MM.1S (cell line): ENCODE measurements at regions not wholly inside any gene's neighbourhood (a gene's known extent, or its start where the extent isn't known, plus 50 kb on each side); places are given as distances from the start of the nearest gene placed in this dataset.

Experiments used
- DNase-seq: peaks from one replicate; pipeline ENCODE4 v3.0.0-alpha.2; 2015
- H2AFZ ChIP-seq: fragments of 300-600 bp; sonication (generic); 2 replicates; pipeline ENCODE4 v1.6.0; 2016; ENCODE audit warnings: antibody characterized with exemption, low read length
- H3F3A ChIP-seq: fragments of 300-600 bp; sonication (generic); 2 replicates; pipeline ENCODE4 v1.6.1; 2016; ENCODE audit warnings: mild to moderate bottlenecking, antibody characterized with exemption, low read length, moderate library complexity, mixed read lengths; ENCODE audit not compliant: insufficient read depth
- H3K27ac ChIP-seq: fragments of 300-600 bp; sonication (generic); 2 replicates; pipeline ENCODE4 v1.5.1; 2016; ENCODE audit warnings: mild to moderate bottlenecking, low read length
- H3K27me3 ChIP-seq: fragments of 300-600 bp; sonication (generic); replicated peaks from 2 replicates; pipeline ENCODE4 v1.6.0; 2016; ENCODE audit warnings: low read length; ENCODE audit not compliant: insufficient read depth
- H3K36me3 ChIP-seq: fragments of 300-600 bp; sonication (generic); replicated peaks from 2 replicates; pipeline ENCODE4 v1.6.1; 2016; ENCODE audit warnings: mild to moderate bottlenecking, low read length, mixed read lengths; ENCODE audit not compliant: insufficient read depth
- H3K4me1 ChIP-seq: fragments of 300-600 bp; sonication (generic); 2 replicates; pipeline ENCODE4 v1.6.1; 2016; ENCODE audit warnings: low read length, mixed read lengths
- H3K4me2 ChIP-seq: fragments of 300-600 bp; sonication (generic); 2 replicates; pipeline ENCODE4 v1.6.0; 2016; ENCODE audit warnings: low read depth, low read length
- H3K4me3 ChIP-seq: fragments of 300-600 bp; sonication (generic); 2 replicates; pipeline ENCODE4 v1.5.1; 2016; ENCODE audit warnings: low read length, mixed read lengths
- H3K79me2 ChIP-seq: fragments of 300-600 bp; sonication (generic); 2 replicates; pipeline ENCODE4 v1.6.1; 2016; ENCODE audit warnings: mixed run types, low read length, mixed read lengths
- H3K9ac ChIP-seq: fragments of 300-600 bp; sonication (generic); 2 replicates; pipeline ENCODE4 v1.6.1; 2016; ENCODE audit warnings: low read length, mixed read lengths
- H3K9me2 ChIP-seq: fragments of 300-600 bp; sonication (generic); replicated peaks from 2 replicates; pipeline ENCODE4 v1.6.1; 2016; ENCODE audit warnings: mild to moderate bottlenecking, low read length, mixed read lengths; ENCODE audit not compliant: insufficient read depth
- H3K9me3 ChIP-seq: fragments of 300-600 bp; sonication (generic); replicated peaks from 2 replicates; pipeline ENCODE4 v1.6.1; 2016; ENCODE audit warnings: mild to moderate bottlenecking, low read length, mixed read lengths; ENCODE audit not compliant: insufficient read depth
- H4K20me1 ChIP-seq: fragments of 300-600 bp; sonication (generic); 2 replicates; pipeline ENCODE4 v1.6.1; 2016; ENCODE audit warnings: mild to moderate bottlenecking, low read length, moderate library complexity, mixed read lengths; ENCODE audit not compliant: insufficient read depth
- EZH2 ChIP-seq: fragments of 300-600 bp; sonication (generic); optimal IDR thresholded peaks from 2 replicates; pipeline ENCODE3; 2017; ENCODE audit warnings: low read depth, mild to moderate bottlenecking, antibody characterized with exemption, low read length, mixed read lengths
- EZH2phosphoT487 ChIP-seq: fragments of 300-600 bp; sonication (generic); IDR thresholded peaks from 2 replicates; pipeline ENCODE4 v1.6.1; 2018; ENCODE audit warnings: antibody characterized with exemption, low read length
- TF ChIP-seq, protein P1 (sequence below): fragments of 300-600 bp; sonication (generic); IDR thresholded peaks from 2 replicates; pipeline ENCODE4 v1.5.1; 2016; ENCODE audit warnings: antibody characterized with exemption, low read length, mixed read lengths

DNA sequence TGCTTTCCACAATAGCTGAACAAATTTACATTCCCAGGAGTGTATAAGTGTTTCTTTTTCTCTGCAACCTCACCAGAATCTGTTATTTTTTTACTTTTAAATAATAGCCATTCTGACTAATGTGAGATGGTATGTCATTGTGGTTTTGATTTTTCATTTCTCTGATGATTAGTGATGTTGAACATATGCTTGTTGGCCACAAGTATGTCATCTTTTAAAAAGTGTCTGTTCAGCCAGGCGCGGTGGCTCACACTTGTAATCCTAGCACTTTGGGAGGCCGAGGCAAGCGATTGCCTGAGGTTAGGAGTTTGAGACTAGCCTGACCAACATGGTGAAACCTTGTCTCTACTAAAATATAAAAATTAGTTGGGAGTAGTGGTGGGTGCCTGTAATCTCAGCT lies 619.3 kb downstream of the SI start:
- Histone ChIP-seq H3K27ac (no peak overlapping the region), H3K4me2 (no peak overlapping the region), H3F3A (peaks cover 11% of the 10 kb centered on the region; the same call in 1 of the 2 replicates), H3K9me3 (no peaks in the 10 kb centered on the region), H3K4me3 (no peak overlapping the region), H3K79me2 (no peaks in the 10 kb centered on the region), H3K4me1 (peaks cover 12% of the 10 kb centered on the region), H3K36me3 (no peaks in the 10 kb centered on the region), H2AFZ (no peak overlapping the region), H3K9me2 (no peaks in the 10 kb centered on the region), H3K27me3 (no peaks in the 10 kb centered on the region), H3K9ac (no peak overlapping the region), H4K20me1 (no peaks in the 10 kb centered on the region)
- DNase-seq: no peak
- TF ChIP-seq, protein P1, sequence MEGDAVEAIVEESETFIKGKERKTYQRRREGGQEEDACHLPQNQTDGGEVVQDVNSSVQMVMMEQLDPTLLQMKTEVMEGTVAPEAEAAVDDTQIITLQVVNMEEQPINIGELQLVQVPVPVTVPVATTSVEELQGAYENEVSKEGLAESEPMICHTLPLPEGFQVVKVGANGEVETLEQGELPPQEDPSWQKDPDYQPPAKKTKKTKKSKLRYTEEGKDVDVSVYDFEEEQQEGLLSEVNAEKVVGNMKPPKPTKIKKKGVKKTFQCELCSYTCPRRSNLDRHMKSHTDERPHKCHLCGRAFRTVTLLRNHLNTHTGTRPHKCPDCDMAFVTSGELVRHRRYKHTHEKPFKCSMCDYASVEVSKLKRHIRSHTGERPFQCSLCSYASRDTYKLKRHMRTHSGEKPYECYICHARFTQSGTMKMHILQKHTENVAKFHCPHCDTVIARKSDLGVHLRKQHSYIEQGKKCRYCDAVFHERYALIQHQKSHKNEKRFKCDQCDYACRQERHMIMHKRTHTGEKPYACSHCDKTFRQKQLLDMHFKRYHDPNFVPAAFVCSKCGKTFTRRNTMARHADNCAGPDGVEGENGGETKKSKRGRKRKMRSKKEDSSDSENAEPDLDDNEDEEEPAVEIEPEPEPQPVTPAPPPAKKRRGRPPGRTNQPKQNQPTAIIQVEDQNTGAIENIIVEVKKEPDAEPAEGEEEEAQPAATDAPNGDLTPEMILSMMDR: no peak

DNA sequence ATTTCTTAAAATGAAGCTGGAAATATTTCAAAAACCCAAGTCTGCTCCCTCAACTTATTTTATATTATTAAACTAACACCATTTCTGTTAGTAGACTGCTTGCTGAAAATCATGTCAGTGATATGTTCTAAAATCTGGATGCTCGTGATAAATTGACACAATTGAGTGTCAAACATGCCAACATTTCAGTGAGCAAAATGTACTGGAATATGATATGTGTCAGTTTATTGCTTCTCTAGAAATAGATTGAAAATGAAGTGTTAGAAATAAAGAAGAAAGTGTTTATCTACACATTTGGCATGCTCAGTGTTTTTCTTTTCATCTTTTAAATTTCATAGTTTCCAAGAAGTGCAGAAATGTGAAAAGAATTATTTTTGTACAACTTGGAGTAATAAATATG lies 624.6 kb downstream of the SI start:
- TF ChIP-seq, protein P1: no peak
- TF ChIP-seq EZH2: no peak
- no peak for TF ChIP-seq EZH2phosphoT487
- no peaks in the 10 kb centered on the region for H3K79me2 ChIP-seq
- no peaks in the 10 kb centered on the region for H3F3A ChIP-seq
- H3K9me3 ChIP-seq: no peaks in the 10 kb centered on the region
- no peak for DNase-seq
- H3K27me3 ChIP-seq: no peaks in the 10 kb centered on the region
- no peaks in the 10 kb centered on the region for H4K20me1 ChIP-seq
- H3K9me2 ChIP-seq: no peaks in the 10 kb centered on the region
- no peaks in the 10 kb centered on the region for H3K4me1 ChIP-seq
- H3K36me3 ChIP-seq: no peaks in the 10 kb centered on the region
- H3K4me2 ChIP-seq: no peak overlapping the region
- H3K4me3 ChIP-seq: no peak overlapping the region
- H3K9ac ChIP-seq: no peak overlapping the region
- no peak overlapping the region for H2AFZ ChIP-seq
- H3K27ac ChIP-seq: no peak overlapping the region

DNA sequence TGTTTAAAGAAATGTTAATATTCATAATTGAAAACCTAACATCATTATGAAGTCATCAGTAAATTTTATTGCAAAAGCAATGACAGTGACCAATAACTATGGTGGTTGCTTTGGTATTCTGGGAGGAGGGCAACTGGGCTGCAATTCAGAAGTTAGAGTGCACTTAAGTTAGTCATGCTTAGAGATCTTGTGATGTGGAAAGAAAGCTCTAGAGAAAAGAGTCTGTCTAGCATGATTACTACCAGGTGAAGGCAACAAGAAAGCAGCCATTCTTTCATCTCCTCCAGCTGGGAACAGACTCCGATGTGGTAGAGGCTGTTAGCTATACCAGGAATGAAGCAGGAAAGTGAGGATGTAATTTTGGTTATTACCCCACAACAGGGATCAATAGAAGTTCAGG lies 625.6 kb downstream of the SI start:
- TF ChIP-seq, protein P1: no peak
- no peak for TF ChIP-seq EZH2phosphoT487
- TF ChIP-seq EZH2: no peak
- Histone ChIP-seq H3K36me3 (no peaks in the 10 kb centered on the region), H3K4me1 (no peaks in the 10 kb centered on the region), H4K20me1 (no peaks in the 10 kb centered on the region), H3F3A (no peaks in the 10 kb centered on the region), H3K27me3 (no peaks in the 10 kb centered on the region), H2AFZ (no peak overlapping the region), H3K9me2 (no peaks in the 10 kb centered on the region), H3K79me2 (no peaks in the 10 kb centered on the region), H3K4me3 (no peak overlapping the region), H3K27ac (no peak overlapping the region), H3K9ac (no peak overlapping the region), H3K9me3 (no peaks in the 10 kb centered on the region), H3K4me2 (no peak overlapping the region)
- no peak for DNase-seq
